HCT116 (cell line): ENCODE measurements at regions not wholly inside any gene's neighbourhood (a gene's known extent, or its start where the extent isn't known, plus 50 kb on each side); places are given as distances from the start of the nearest gene placed in this dataset.

Experiments used
- ATAC-seq: fragments of 200-7000 bp; cut with Tn5 transposase; 2 replicates; pipeline ENCODE4 v1.9.1; 2020; ENCODE audit warnings: mild to moderate bottlenecking, moderate library complexity
- BruUV-seq: library from RNA; stranded (reverse); fragments of 400-500 nt; replicated peaks from 2 replicates; lab custom pipeline; 2021; lab: Mats Ljungman, UMichigan
- CTCF ChIA-PET: fragments of 300-600 bp; sonication (Branson Sonifier 250); formaldehyde crosslinking; loops from one replicate; lab custom pipeline; 2021; ENCODE audit warnings: antibody characterized with exemption; lab: Charles Lee
- POLR2A ChIA-PET: fragments of 300-600, 350-600 bp; sonication (Branson Sonifier 250); formaldehyde crosslinking; loops from one replicate; lab custom pipeline; 2021; ENCODE audit warnings: antibody characterized with exemption; lab: Charles Lee
- RAD21 ChIA-PET, 2 experiments: fragments of 300-600 bp; sonication (Branson Sonifier 250); formaldehyde crosslinking; loops; one replicate each; lab custom pipeline; 2023; ENCODE audit warnings: low total read pairs in 2 of 2; ENCODE audit not compliant: uncharacterized antibody in 2 of 2, unreplicated experiment in 2 of 2, low non-redundant PET in 1 of 2; lab: Charles Lee
- DNase-seq: peaks from one replicate; pipeline ENCODE4 v3.0.0-alpha.2; 2010; ENCODE audit warnings: low read depth, low spot score
- H2AFZ ChIP-seq: fragments of 200-600 bp; shearing (Covaris generic), sonication (generic); 2 replicates; pipeline ENCODE4 v1.6.1; 2017; ENCODE audit warnings: low read depth, mixed run types, mixed read lengths, antibody characterized with exemption, low read length; ENCODE audit not compliant: poor library complexity, severe bottlenecking
- H3K27ac ChIP-seq: 2 replicates; pipeline ENCODE4 v1.5.1; 2012; ENCODE audit warnings: low read depth, low read length
- H3K27me3 ChIP-seq: fragments of 200-600 bp; sonication (generic); 2 replicates; pipeline ENCODE4 v1.6.1; 2016; ENCODE audit warnings: mixed run types, low read length, mixed read lengths; ENCODE audit not compliant: insufficient read depth
- H3K36me3 ChIP-seq, 2 experiments: fragments of 200-500 bp in 1 of 2; fragments of 200-600 bp in 1 of 2; sonication (Bioruptor generic) in 1 of 2; sonication (generic) in 1 of 2; 2 replicates each; pipeline versions ENCODE4 v1.5.1 to v1.6.1; 2014 to 2016; ENCODE audit warnings: low read length in 2 of 2, inconsistent platforms in 1 of 2, mixed read lengths in 1 of 2, mixed run types in 1 of 2; ENCODE audit not compliant: insufficient read depth in 2 of 2, control insufficient read depth in 1 of 2
- H3K4me1 ChIP-seq, 2 experiments: fragments of 200-600 bp in 1 of 2; sonication (generic) in 1 of 2; 2 replicates each; pipeline versions ENCODE4 v1.5.1 to v1.6.1; 2012 to 2017; ENCODE audit warnings: low read length in 2 of 2, inconsistent platforms in 1 of 2, mild to moderate bottlenecking in 1 of 2, mixed read lengths in 1 of 2, mixed run types in 1 of 2, moderate library complexity in 1 of 2; ENCODE audit not compliant: insufficient read depth in 2 of 2, control insufficient read depth in 1 of 2
- H3K4me2 ChIP-seq: fragments of 200-600 bp; sonication (generic); 2 replicates; pipeline ENCODE4 v1.6.1; 2017; ENCODE audit warnings: mixed run types, low read length, mixed read lengths
- H3K4me3 ChIP-seq, 2 experiments: fragments of 200-600 bp in 1 of 2; sonication (generic) in 1 of 2; replicated peaks in 1 of 2; 2 replicates each; pipeline ENCODE4 v1.5.1; 2011 to 2016; ENCODE audit warnings: low read length in 2 of 2, control low read depth in 1 of 2, low read depth in 1 of 2, mild to moderate bottlenecking in 1 of 2, mixed read lengths in 1 of 2, mixed run types in 1 of 2
- H3K79me2 ChIP-seq: fragments of 200-600 bp; sonication (generic); 2 replicates; pipeline ENCODE4 v1.6.1; 2017; ENCODE audit warnings: mild to moderate bottlenecking, mixed run types, low read length, moderate library complexity, mixed read lengths; ENCODE audit not compliant: insufficient read depth
- H3K9ac ChIP-seq: fragments of 200-600 bp; sonication (generic); 2 replicates; pipeline ENCODE4 v1.6.1; 2016; ENCODE audit warnings: low read length, mixed read lengths
- H3K9me2 ChIP-seq: fragments of 200-600 bp; sonication (generic), shearing (Covaris generic); 2 replicates; pipeline ENCODE4 v1.6.1; 2017; ENCODE audit warnings: mixed run types, mild to moderate bottlenecking, moderate library complexity; ENCODE audit not compliant: insufficient read depth
- H3K9me3 ChIP-seq, 2 experiments: fragments of 200-500 bp in 1 of 2; fragments of 200-600 bp in 1 of 2; sonication (Bioruptor generic) in 1 of 2; sonication (generic) in 1 of 2; 2 replicates each; pipeline ENCODE4 v1.6.1; 2014 to 2017; ENCODE audit warnings: low read length in 2 of 2, mixed read lengths in 2 of 2, inconsistent platforms in 1 of 2, low read depth in 1 of 2, mild to moderate bottlenecking in 1 of 2, mixed run types in 1 of 2, moderate library complexity in 1 of 2; ENCODE audit not compliant: control insufficient read depth in 1 of 2, insufficient read depth in 1 of 2
- H4K20me1 ChIP-seq: fragments of 200-600 bp; sonication (generic), shearing (Covaris generic); 2 replicates; pipeline ENCODE4 v1.6.1; 2017; ENCODE audit warnings: mixed run types, mild to moderate bottlenecking, moderate library complexity; ENCODE audit not compliant: insufficient read depth
- CBX3 ChIP-seq: IDR thresholded peaks from 2 replicates; pipeline ENCODE4 v1.6.1; 2012; ENCODE audit warnings: low read depth
- CEBPB ChIP-seq: IDR thresholded peaks from 2 replicates; pipeline ENCODE4 v1.6.1; 2012; ENCODE audit warnings: low read depth
- EGR1 ChIP-seq: IDR thresholded peaks from 2 replicates; pipeline ENCODE4 v1.6.1; 2012; ENCODE audit warnings: low read depth
- EZH2 ChIP-seq: fragments of 200-600 bp; sonication (generic); IDR thresholded peaks from 2 replicates; pipeline ENCODE4 v1.6.1; 2017; ENCODE audit warnings: antibody characterized with exemption, mixed run types
- EZH2phosphoT487 ChIP-seq: fragments of 200-600 bp; IDR thresholded peaks from 2 replicates; pipeline ENCODE4 v1.6.1; 2018; ENCODE audit warnings: antibody characterized with exemption, borderline replicate concordance
- FOSL1 ChIP-seq: IDR thresholded peaks from 2 replicates; pipeline ENCODE4 v1.6.1; 2012; ENCODE audit warnings: low read depth
- JUND ChIP-seq: IDR thresholded peaks from 2 replicates; pipeline ENCODE4 v1.6.1; 2012
- POLR2AphosphoS5 ChIP-seq: IDR thresholded peaks from 2 replicates; pipeline ENCODE4 v1.6.1; 2011; ENCODE audit warnings: mild to moderate bottlenecking, low read depth, low read length, moderate library complexity
- SP1 ChIP-seq: IDR thresholded peaks from 2 replicates; pipeline ENCODE4 v1.6.1; 2012; ENCODE audit warnings: low read depth
- SRF ChIP-seq: IDR thresholded peaks from 2 replicates; pipeline ENCODE4 v1.6.1; 2012; ENCODE audit warnings: low read depth
- TCF7L2 ChIP-seq: IDR thresholded peaks from 2 replicates; pipeline ENCODE4 v1.7.0; 2011; ENCODE audit warnings: borderline replicate concordance, inconsistent platforms; ENCODE audit not compliant: insufficient read depth, insufficient read length; ENCODE audit errors: extremely low read depth
- YY1 ChIP-seq: IDR thresholded peaks from 2 replicates; pipeline ENCODE4 v1.6.1; 2011; ENCODE audit warnings: low read length, low read depth, moderate library complexity, mild to moderate bottlenecking; ENCODE audit not compliant: insufficient replicate concordance; ENCODE audit errors: extremely low read depth
- ZFX ChIP-seq: fragments of 450-650 bp; IDR thresholded peaks from 2 replicates; pipeline ENCODE4 v1.6.1; 2017
- ZNF274 ChIP-seq: fragments of 200-500 bp; sonication (Bioruptor generic); IDR thresholded peaks from 2 replicates; pipeline ENCODE4 v1.6.1; 2014; ENCODE audit warnings: mild to moderate bottlenecking, low read depth, low read length, inconsistent platforms
- intact Hi-C: fragments of 100-400 bp; cut with micrococcal nuclease; formaldehyde crosslinking; loops from 2 replicates; pipeline ENCODE4 v1.10.0; 2022
- TF ChIP-seq, protein P1 (sequence below): IDR thresholded peaks from 2 replicates; pipeline ENCODE4 v1.6.1; 2011; ENCODE audit warnings: mild to moderate bottlenecking, low read length, moderate library complexity; ENCODE audit not compliant: insufficient replicate concordance; ENCODE audit errors: extremely low read depth
- TF ChIP-seq, protein P2 (sequence below), 3 experiments: fragments of 200-600 bp in 1 of 3; sonication (generic) in 1 of 3; IDR thresholded peaks in 2 of 3; conservative IDR thresholded peaks in 1 of 3; 2 replicates each; pipeline ENCODE4 v1.5.1; 2012 to 2017; ENCODE audit warnings: low read depth in 2 of 3, low read length in 2 of 3, antibody characterized with exemption in 1 of 3, borderline replicate concordance in 1 of 3, control low read depth in 1 of 3, mild to moderate bottlenecking in 1 of 3, mixed read lengths in 1 of 3, mixed run types in 1 of 3, moderate library complexity in 1 of 3; ENCODE audit not compliant: insufficient read depth in 1 of 3

- H3K9ac ChIP-seq = peak overlapping the region; percentile 64; the same call in 1 of the 2 replicates
- no peaks in the 10 kb centered on the region for H3K79me2 ChIP-seq
- peaks cover 87 to 99% of the 10 kb centered on the region in 2 experiments for H3K4me1 ChIP-seq
- intact Hi-C loops = loop anchor here (5.0 kb wide), 1 partner anchor 107 kb away; no protein-coding TSS in a partner anchor
- CTCF ChIA-PET = no interaction called here
- no peaks in the 10 kb centered on the region for H3K27me3 ChIP-seq
- ATAC-seq (no peak), DNase-seq (no peak)
- TF ChIP-seq ZFX (0 out of 2 replicates have a peak, but pooled peaks have one; percentile 8), YY1 (no peak)
- no peaks in the 10 kb centered on the region for H4K20me1 ChIP-seq
- no TSS peak for BruUV-seq
- RAD21 ChIA-PET = interaction anchor here in 1 of 2 experiments (0.5 to 1.5 kb wide), 2 partner anchors 33 to 35 kb away, joined by 4 to 8 read pairs; no protein-coding TSS in a partner anchor
- no peak overlapping the region for H3K4me3 ChIP-seq
- H3K36me3 ChIP-seq = no peaks in the 10 kb centered on the region
- no peaks in the 10 kb centered on the region for H3K9me3 ChIP-seq
- H3K27ac ChIP-seq = peak overlapping the region; percentile 91
- no peak overlapping the region for H2AFZ ChIP-seq
- H3K9me2 ChIP-seq = no peaks in the 10 kb centered on the region
- H3K4me2 ChIP-seq = peak overlapping the region; percentile 77
- POLR2A ChIA-PET = interaction anchor here (0.6 to 2.8 kb wide), 16 partner anchors 8 to 183 kb away, joined by 3 to 12 read pairs (median 4); no protein-coding TSS in a partner anchor
Measured at GRCh38 chr1:8200317-8201115, 117.4 kb upstream of the SLC45A1 start.

GRCh38 chr1:8198522-8198921 is 119.4 kb upstream of the SLC45A1 start:
- H3K27ac ChIP-seq = peak overlapping the region; percentile 91
- peaks cover 89 to 99% of the 10 kb centered on the region in 2 experiments for H3K4me1 ChIP-seq
- intact Hi-C loops = no loop called here
- H3K4me3 ChIP-seq = no peak overlapping the region
- ATAC-seq (no peak), DNase-seq (no peak)
- RAD21 ChIA-PET = no interaction called here
- POLR2A ChIA-PET = interaction anchor here (0.8 to 7.6 kb wide), 11 partner anchors 9 to 174 kb away, joined by 3 to 93 read pairs (median 11); no protein-coding TSS in a partner anchor
- H3K9ac ChIP-seq = peak overlapping the region; percentile 64
- CTCF ChIA-PET = no interaction called here
- no peaks in the 10 kb centered on the region for H3K79me2 ChIP-seq
- no peaks in the 10 kb centered on the region for H4K20me1 ChIP-seq
- H3K9me3 ChIP-seq = no peaks in the 10 kb centered on the region
- no peak overlapping the region for H2AFZ ChIP-seq
- BruUV-seq = no TSS peak
- H3K9me2 ChIP-seq = no peaks in the 10 kb centered on the region
- H3K36me3 ChIP-seq = no peaks in the 10 kb centered on the region
- H3K27me3 ChIP-seq = no peaks in the 10 kb centered on the region
- peak overlapping the region; percentile 59 for H3K4me2 ChIP-seq
- TF ChIP-seq CBX3 (no peak), SP1 (no peak), ZNF274 (no peak), JUND (no peak), POLR2AphosphoS5 (no peak), EGR1 (no peak), TCF7L2 (no peak), SRF (no peak), CEBPB (no peak), EZH2phosphoT487 (no peak), ZFX (no peak), EZH2 (no peak), FOSL1 (no peak)
- TF ChIP-seq, protein P1, sequence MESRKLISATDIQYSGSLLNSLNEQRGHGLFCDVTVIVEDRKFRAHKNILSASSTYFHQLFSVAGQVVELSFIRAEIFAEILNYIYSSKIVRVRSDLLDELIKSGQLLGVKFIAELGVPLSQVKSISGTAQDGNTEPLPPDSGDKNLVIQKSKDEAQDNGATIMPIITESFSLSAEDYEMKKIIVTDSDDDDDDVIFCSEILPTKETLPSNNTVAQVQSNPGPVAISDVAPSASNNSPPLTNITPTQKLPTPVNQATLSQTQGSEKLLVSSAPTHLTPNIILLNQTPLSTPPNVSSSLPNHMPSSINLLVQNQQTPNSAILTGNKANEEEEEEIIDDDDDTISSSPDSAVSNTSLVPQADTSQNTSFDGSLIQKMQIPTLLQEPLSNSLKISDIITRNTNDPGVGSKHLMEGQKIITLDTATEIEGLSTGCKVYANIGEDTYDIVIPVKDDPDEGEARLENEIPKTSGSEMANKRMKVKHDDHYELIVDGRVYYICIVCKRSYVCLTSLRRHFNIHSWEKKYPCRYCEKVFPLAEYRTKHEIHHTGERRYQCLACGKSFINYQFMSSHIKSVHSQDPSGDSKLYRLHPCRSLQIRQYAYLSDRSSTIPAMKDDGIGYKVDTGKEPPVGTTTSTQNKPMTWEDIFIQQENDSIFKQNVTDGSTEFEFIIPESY = no peak
- TF ChIP-seq, protein P2, sequence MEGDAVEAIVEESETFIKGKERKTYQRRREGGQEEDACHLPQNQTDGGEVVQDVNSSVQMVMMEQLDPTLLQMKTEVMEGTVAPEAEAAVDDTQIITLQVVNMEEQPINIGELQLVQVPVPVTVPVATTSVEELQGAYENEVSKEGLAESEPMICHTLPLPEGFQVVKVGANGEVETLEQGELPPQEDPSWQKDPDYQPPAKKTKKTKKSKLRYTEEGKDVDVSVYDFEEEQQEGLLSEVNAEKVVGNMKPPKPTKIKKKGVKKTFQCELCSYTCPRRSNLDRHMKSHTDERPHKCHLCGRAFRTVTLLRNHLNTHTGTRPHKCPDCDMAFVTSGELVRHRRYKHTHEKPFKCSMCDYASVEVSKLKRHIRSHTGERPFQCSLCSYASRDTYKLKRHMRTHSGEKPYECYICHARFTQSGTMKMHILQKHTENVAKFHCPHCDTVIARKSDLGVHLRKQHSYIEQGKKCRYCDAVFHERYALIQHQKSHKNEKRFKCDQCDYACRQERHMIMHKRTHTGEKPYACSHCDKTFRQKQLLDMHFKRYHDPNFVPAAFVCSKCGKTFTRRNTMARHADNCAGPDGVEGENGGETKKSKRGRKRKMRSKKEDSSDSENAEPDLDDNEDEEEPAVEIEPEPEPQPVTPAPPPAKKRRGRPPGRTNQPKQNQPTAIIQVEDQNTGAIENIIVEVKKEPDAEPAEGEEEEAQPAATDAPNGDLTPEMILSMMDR (IDR thresholded peaks at IDR 0.05 in 2 of 3, conservative IDR thresholded peaks at IDR 0.05 in 1 of 3; ENCODE audit: borderline replicate concordance in 1 of 3, insufficient read depth in 1 of 3, low read depth in 2 of 3, low read length in 2 of 3) = no peak
